K562 (cell line): ENCODE measurements at regions not wholly inside any gene's neighbourhood (a gene's known extent, or its start where the extent isn't known, plus 50 kb on each side); places are given as distances from the start of the nearest gene placed in this dataset.

ENCODE experiments used
- ATAC-seq: fragments of 200-7000 bp; cut with Tn5 transposase; 3 replicates; pipeline ENCODE4 v1.9.1; 2020; ENCODE audit warnings: moderate library complexity
- BruUV-seq: library from RNA; stranded (reverse); fragments of 400-500 nt; replicated peaks from 2 replicates; lab custom pipeline; 2021; lab: Mats Ljungman, UMichigan
- CTCF ChIA-PET: fragments of 300-600 bp; formaldehyde crosslinking; extraction: SDS; loops from one replicate; lab custom pipeline; 2021; ENCODE audit warnings: low intra/inter-chr PET ratio; lab: Yijun Ruan, JAX
- POLR2A ChIA-PET: fragments of 300-600, 350-650 bp; sonication (Branson Sonifier 250); formaldehyde crosslinking; extraction: SDS; loops from one replicate; lab custom pipeline; 2021; ENCODE audit warnings: antibody characterized with exemption, inconsistent platforms; lab: Yijun Ruan, JAX
- DNase-seq, 4 experiments: peaks; one replicate each; pipeline versions ENCODE4 v3.0.0 to v3.0.0-alpha.2; 2011 to 2018; ENCODE audit warnings: low spot score in 3 of 4, mixed read lengths in 3 of 4; ENCODE audit errors: extremely low read depth in 1 of 4
- FAIRE-seq: peaks from 2 replicates; lab custom pipeline; 2011; peaks lifted over from hg19 to GRCh38; lab: Jason Lieb, UNC
- H2AFZ ChIP-seq: 2 replicates; pipeline ENCODE4 v1.6.0; 2011; ENCODE audit warnings: low read depth, low read length, control low read depth, inconsistent platforms
- H3K27ac ChIP-seq: fragments of 200-600 bp; 3 replicates; pipeline ENCODE4 v1.8.0; 2011; ENCODE audit warnings: low read depth, mild to moderate bottlenecking, control low read depth, inconsistent platforms, low read length, moderate library complexity, mixed read lengths; ENCODE audit errors: extremely low read depth
- H3K27me3 ChIP-seq, 2 experiments: fragments of 300-600 bp in 1 of 2; 2 replicates in 1 of 2; 3 replicates in 1 of 2; pipeline versions ENCODE4 v1.6.0 to v1.8.0; 2011; ENCODE audit warnings: inconsistent platforms in 2 of 2, low read length in 2 of 2, mild to moderate bottlenecking in 1 of 2, mixed read lengths in 1 of 2, moderate library complexity in 1 of 2; ENCODE audit not compliant: control insufficient read depth in 2 of 2, insufficient read depth in 2 of 2
- H3K36me3 ChIP-seq: fragments of 300-600 bp; 3 replicates; pipeline ENCODE4 v1.8.0; 2011; ENCODE audit warnings: mild to moderate bottlenecking, low read length, inconsistent platforms; ENCODE audit not compliant: control insufficient read depth, insufficient read depth
- H3K4me1 ChIP-seq, 2 experiments: fragments of 200-600 bp in 1 of 2; replicated peaks in 1 of 2; 2 replicates in 1 of 2; 3 replicates in 1 of 2; pipeline versions ENCODE4 v1.5.1 to v1.8.0; 2011; ENCODE audit warnings: inconsistent platforms in 2 of 2, low read length in 2 of 2, mild to moderate bottlenecking in 1 of 2, mixed read lengths in 1 of 2, moderate library complexity in 1 of 2; ENCODE audit not compliant: control insufficient read depth in 2 of 2, insufficient read depth in 2 of 2
- H3K4me2 ChIP-seq: 2 replicates; pipeline ENCODE4 v1.6.1; 2011; ENCODE audit warnings: low read length, control low read depth, inconsistent platforms, mixed read lengths; ENCODE audit not compliant: insufficient read depth
- H3K4me3 ChIP-seq: fragments of 200-600 bp; sonication (generic), shearing (Covaris generic); 2 replicates; pipeline ENCODE4 v1.5.1; 2016; ENCODE audit warnings: control low read depth, inconsistent platforms
- H3K79me2 ChIP-seq: fragments of 200-600 bp; 3 replicates; pipeline ENCODE4 v1.8.0; 2011; ENCODE audit warnings: low read length, inconsistent platforms; ENCODE audit not compliant: control insufficient read depth, insufficient read depth
- H3K9ac ChIP-seq, 2 experiments: 2 replicates each; pipeline versions ENCODE4 v1.6.0 to v1.6.1; 2011; ENCODE audit warnings: low read depth in 2 of 2, low read length in 2 of 2, control low read depth in 1 of 2, inconsistent platforms in 1 of 2, mild to moderate bottlenecking in 1 of 2, mixed read lengths in 1 of 2; ENCODE audit not compliant: insufficient read depth in 1 of 2
- H3K9me1 ChIP-seq: one replicate; pipeline ENCODE4 v1.6.0; 2011; ENCODE audit warnings: inconsistent platforms, mild to moderate bottlenecking, low read length, moderate library complexity; ENCODE audit not compliant: control insufficient read depth, insufficient read depth
- H3K9me3 ChIP-seq: replicated peaks from 2 replicates; pipeline ENCODE4 v1.5.1; 2011; ENCODE audit warnings: low read depth, low read length, inconsistent platforms; ENCODE audit not compliant: control insufficient read depth, insufficient read depth
- H4K20me1 ChIP-seq: replicated peaks from 2 replicates; pipeline ENCODE4 v1.6.1; 2011; ENCODE audit warnings: low read length, inconsistent platforms, mixed read lengths; ENCODE audit not compliant: control insufficient read depth, insufficient read depth
- CTCF ChIP-seq, 3 experiments: IDR thresholded peaks in 2 of 3; conservative IDR thresholded peaks in 1 of 3; 2 replicates each; pipeline ENCODE4 v1.5.1; 2011 to 2012; ENCODE audit warnings: low read length in 3 of 3, mild to moderate bottlenecking in 3 of 3, control low read depth in 2 of 3, improper control_type of control experiment in 1 of 3, inconsistent platforms in 1 of 3, low read depth in 1 of 3, mixed read lengths in 1 of 3, moderate library complexity in 1 of 3; ENCODE audit not compliant: insufficient read depth in 2 of 3
- EZH2 ChIP-seq: IDR thresholded peaks from 2 replicates; pipeline ENCODE4 v1.6.1; 2012; ENCODE audit warnings: low read depth, mild to moderate bottlenecking, inconsistent platforms, low read length, borderline replicate concordance
- FOXJ2 ChIP-seq: fragments of 200-800 bp; sonication (Bioruptor generic); IDR thresholded peaks from 2 replicates; pipeline ENCODE4 v1.6.1; 2016; ENCODE audit warnings: missing genetic modification characterization, missing compliant biosample characterization
- NR3C1 ChIP-seq: sonication (generic); formaldehyde crosslinking; IDR thresholded peaks from 2 replicates; pipeline ENCODE4 v1.8.1; 2022; ENCODE audit warnings: missing genetic modification reagents
- STAT5B ChIP-seq: fragments of 250-450 bp; sonication (Bioruptor Pico); IDR thresholded peaks from 2 replicates; pipeline ENCODE4 v1.8.0; 2021; ENCODE audit warnings: mild to moderate bottlenecking, inconsistent platforms
- U2AF2 ChIP-seq: fragments of 200-400 bp; formaldehyde crosslinking; optimal IDR thresholded peaks from 2 replicates; pipeline ENCODE3; 2017; ENCODE audit warnings: low read depth, mild to moderate bottlenecking, low read length
- ZBTB11 ChIP-seq, 3 experiments: fragments of 200-800 bp in 1 of 3; fragments of 250-450 bp in 1 of 3; fragments of 450-650 bp in 1 of 3; sonication (Bioruptor Pico) in 1 of 3; sonication (Bioruptor generic) in 1 of 3; formaldehyde crosslinking in 1 of 3; IDR thresholded peaks; 2 replicates each; pipeline versions ENCODE4 v1.6.1 to v1.8.0; 2016 to 2022; ENCODE audit warnings: mild to moderate bottlenecking in 2 of 3, missing genetic modification characterization in 2 of 3, missing compliant biosample characterization in 1 of 3, moderate library complexity in 1 of 3
- ZNF274 ChIP-seq: IDR thresholded peaks from 2 replicates; pipeline ENCODE4 v1.6.1; 2011; ENCODE audit warnings: low read depth, mild to moderate bottlenecking, low read length, moderate library complexity, borderline replicate concordance
- WGBS: fragments of 100-300 bp; shearing (Covaris generic); methylation state at CpG from one replicate; pipeline ENCODE4 v1.1.6; 2016; ENCODE audit warnings: low coverage, mixed read lengths; ENCODE audit not compliant: insufficient coverage; ENCODE audit errors: missing lambda C conversion rate; 5-methylcytosine and 5-hydroxymethylcytosine counted together
- in situ Hi-C: fragments of 300-500 bp; cut with MboI; formaldehyde crosslinking; loops from 4 replicates; pipeline ENCODE4 v1.15.0; 2018; ENCODE audit warnings: inconsistent platforms, mixed read lengths
- intact Hi-C: fragments of 100-400 bp; cut with micrococcal nuclease; formaldehyde crosslinking; loops from 2 replicates; pipeline ENCODE4 v1.14.2; 2022

- TF ChIP-seq ZBTB11 (CRISPR knock-in tag; IDR thresholded peaks at IDR 0.05), result no peak
- no peak for TF ChIP-seq STAT5B (CRISPR knock-in tag)
Observed at GRCh38 chr7:69402696-69403095, 195.6 kb upstream of the AUTS2 start (continued).

- Histone ChIP-seq H3K27me3 (no peaks in the 10 kb centered on the region; a peak in 2 of 5 replicates), H3K4me2 (no peak overlapping the region), H3K9me1 (no peaks in the 10 kb centered on the region), H3K27ac (no peak overlapping the region), H3K4me1 (no peaks in the 10 kb centered on the region), H3K36me3 (no peaks in the 10 kb centered on the region), H3K9me3 (no peaks in the 10 kb centered on the region), H3K4me3 (no peak overlapping the region), H2AFZ (no peak overlapping the region), H3K79me2 (no peaks in the 10 kb centered on the region), H4K20me1 (no peaks in the 10 kb centered on the region), H3K9ac (no peak overlapping the region)
- POLR2A ChIA-PET, result interaction anchor here (0.6 kb wide), 1 partner anchor 1018 kb away, joined by 3 read pairs; no protein-coding TSS in a partner anchor
- intact Hi-C loops (no loop called here), in situ Hi-C loops (no loop called here)
- no peak for FAIRE-seq
- ATAC-seq, result no peak
- no peak for DNase-seq
- 0% methylated on average over 2 of the region's 2 CpGs for WGBS
- CTCF ChIA-PET, result no interaction called here
- no TSS peak for BruUV-seq
- TF ChIP-seq CTCF (IDR thresholded peaks at IDR 0.05 in 2 of 3, conservative IDR thresholded peaks at IDR 0.05 in 1 of 3; ENCODE audit: insufficient read depth in 2 of 3, low read depth in 1 of 3, low read length in 3 of 3) (peak in 1 of 3 experiments; percentile 31; a peak in 1 of 6 replicates), U2AF2 (no peak), FOXJ2 (no peak), EZH2 (no peak), NR3C1 (CRISPR knock-in tag) (no peak), ZNF274 (no peak)
Observed at GRCh38 chr7:69403169-69403568, 195.1 kb upstream of the AUTS2 start.
